H1 (cell line): ENCODE measurements at regions not wholly inside any gene's neighbourhood (a gene's known extent, or its start where the extent isn't known, plus 50 kb on each side); places are given as distances from the start of the nearest gene placed in this dataset.

ENCODE experiments used
- CTCF ChIA-PET: fragments of 300-600 bp; sonication (Branson Sonifier 250); formaldehyde crosslinking; loops from one replicate; lab custom pipeline; 2021; ENCODE audit not compliant: partially characterized antibody; lab: Charles Lee
- POLR2A ChIA-PET: fragments of 300-600 bp; sonication (Branson Sonifier 250); formaldehyde crosslinking; loops from one replicate; lab custom pipeline; 2021; ENCODE audit warnings: inconsistent platforms; ENCODE audit not compliant: partially characterized antibody; lab: Charles Lee
- DNase-seq, 2 experiments: peaks; one replicate each; pipeline versions ENCODE4 v3.0.0 to v3.0.0-alpha.2; 2010 to 2022; ENCODE audit warnings: low spot score in 2 of 2, low read depth in 1 of 2, mixed read lengths in 1 of 2
- FAIRE-seq: peaks from 2 replicates; lab custom pipeline; 2011; peaks lifted over from hg19 to GRCh38; lab: Jason Lieb, UNC
- H2AFZ ChIP-seq: 2 replicates; pipeline ENCODE4 v1.8.1; 2012; ENCODE audit warnings: low read length, inconsistent platforms
- H2AK5ac ChIP-seq: 2 replicates; pipeline ENCODE4 v1.6.1; 2013; ENCODE audit warnings: low read depth, low read length
- H2BK120ac ChIP-seq: replicated peaks from 2 replicates; pipeline ENCODE3; 2013; ENCODE audit warnings: low read depth, low read length, inconsistent platforms
- H2BK12ac ChIP-seq: 2 replicates; pipeline ENCODE4 v1.6.1; 2013; ENCODE audit warnings: low read depth, low read length
- H2BK15ac ChIP-seq: 2 replicates; pipeline ENCODE4 v1.6.1; 2013; ENCODE audit warnings: low read length
- H2BK20ac ChIP-seq: 2 replicates; pipeline ENCODE4 v1.6.1; 2013; ENCODE audit warnings: low read length
- H2BK5ac ChIP-seq: 2 replicates; pipeline ENCODE4 v1.6.1; 2013; ENCODE audit warnings: low read depth, low read length
- H3K14ac ChIP-seq: 2 replicates; pipeline ENCODE4 v1.6.1; 2013; ENCODE audit warnings: inconsistent platforms; ENCODE audit not compliant: insufficient read length
- H3K18ac ChIP-seq: 2 replicates; pipeline ENCODE4 v1.6.1; 2013; ENCODE audit warnings: low read length; ENCODE audit errors: extremely low read depth
- H3K23ac ChIP-seq: 2 replicates; pipeline ENCODE4 v1.6.1; 2013; ENCODE audit warnings: inconsistent platforms; ENCODE audit not compliant: insufficient read length
- H3K23me2 ChIP-seq: 2 replicates; pipeline ENCODE4 v1.6.1; 2013; ENCODE audit warnings: low read depth, low read length
- H3K27ac ChIP-seq: 2 replicates; pipeline ENCODE4 v1.6.1; 2011; ENCODE audit warnings: low read depth, low read length, inconsistent platforms
- H3K27me3 ChIP-seq, 4 experiments: replicated peaks in 1 of 4; 1 replicate in 1 of 4; 2 replicates in 3 of 4; pipeline versions ENCODE4 v1.6.1 to v1.8.1; 2011 to 2013; ENCODE audit warnings: low read length in 3 of 4, mild to moderate bottlenecking in 3 of 4, inconsistent platforms in 2 of 4, mixed read lengths in 2 of 4, moderate library complexity in 1 of 4; ENCODE audit not compliant: control insufficient read depth in 3 of 4, insufficient read depth in 3 of 4; ENCODE audit errors: extremely low read depth in 1 of 4
- H3K36me3 ChIP-seq, 4 experiments: 2 replicates each; pipeline versions ENCODE4 v1.6.1 to v1.8.1; 2011 to 2013; ENCODE audit warnings: mild to moderate bottlenecking in 4 of 4, low read length in 3 of 4, moderate library complexity in 2 of 4, control low read depth in 1 of 4, inconsistent platforms in 1 of 4; ENCODE audit not compliant: insufficient read depth in 4 of 4, control insufficient read depth in 2 of 4
- H3K4ac ChIP-seq: replicated peaks from 2 replicates; pipeline ENCODE3; 2013; ENCODE audit warnings: low read length, low read depth, mixed read lengths, inconsistent platforms; ENCODE audit not compliant: insufficient read length
- H3K4me1 ChIP-seq, 4 experiments: replicated peaks in 1 of 4; 1 replicate in 1 of 4; 2 replicates in 3 of 4; pipeline versions ENCODE4 v1.6.1 to v1.8.1; 2011 to 2013; ENCODE audit warnings: low read length in 3 of 4, inconsistent platforms in 2 of 4, mixed read lengths in 1 of 4; ENCODE audit not compliant: insufficient read depth in 4 of 4, control insufficient read depth in 3 of 4
- H3K4me2 ChIP-seq, 2 experiments: 2 replicates each; pipeline versions ENCODE4 v1.6.1 to v1.8.1; 2011 to 2013; ENCODE audit warnings: low read depth in 2 of 2, low read length in 2 of 2, control low read depth in 1 of 2, inconsistent platforms in 1 of 2, mild to moderate bottlenecking in 1 of 2; ENCODE audit not compliant: insufficient read depth in 1 of 2
- H3K4me3 ChIP-seq, 4 experiments: fragments of 200-600, 300-600 bp in 1 of 4; sonication (generic), shearing (Covaris generic), sonication (Bioruptor Twin) in 1 of 4; 2 replicates each; pipeline versions ENCODE4 v1.5.1 to v1.8.1; 2011 to 2016; ENCODE audit warnings: low read length in 4 of 4, low read depth in 3 of 4, control low read depth in 2 of 4, inconsistent platforms in 2 of 4, mild to moderate bottlenecking in 2 of 4, mixed read lengths in 1 of 4, moderate library complexity in 1 of 4; ENCODE audit not compliant: insufficient read depth in 2 of 4; ENCODE audit errors: extremely low read depth in 1 of 4
- H3K56ac ChIP-seq: replicated peaks from 2 replicates; pipeline ENCODE3; 2013; ENCODE audit warnings: low read depth, mild to moderate bottlenecking, mixed read lengths, low read length, inconsistent platforms; ENCODE audit not compliant: insufficient read length
- H3K79me1 ChIP-seq: 2 replicates; pipeline ENCODE4 v1.6.1; 2013; ENCODE audit warnings: low read depth, low read length, control low read depth
- H3K79me2 ChIP-seq, 2 experiments: 2 replicates each; pipeline versions ENCODE4 v1.6.1 to v1.8.1; 2012 to 2013; ENCODE audit warnings: low read length in 2 of 2, mild to moderate bottlenecking in 2 of 2, inconsistent platforms in 1 of 2; ENCODE audit not compliant: insufficient read depth in 2 of 2, control insufficient read depth in 1 of 2
- H3K9ac ChIP-seq, 4 experiments: replicated peaks in 1 of 4; 1 replicate in 1 of 4; 2 replicates in 3 of 4; pipeline versions ENCODE4 v1.6.1 to v1.8.1; 2011 to 2013; ENCODE audit warnings: low read depth in 3 of 4, low read length in 3 of 4, control low read depth in 2 of 4, mild to moderate bottlenecking in 2 of 4, moderate library complexity in 2 of 4, inconsistent platforms in 1 of 4; ENCODE audit errors: extremely low read depth in 1 of 4
- H3K9me3 ChIP-seq, 2 experiments: 2 replicates each; pipeline versions ENCODE4 v1.6.1 to v1.8.1; 2012 to 2013; ENCODE audit warnings: mild to moderate bottlenecking in 2 of 2, moderate library complexity in 2 of 2, control low read depth in 1 of 2, inconsistent platforms in 1 of 2, low read depth in 1 of 2, low read length in 1 of 2, mixed read lengths in 1 of 2; ENCODE audit not compliant: insufficient read depth in 2 of 2
- H4K20me1 ChIP-seq, 2 experiments: replicated peaks in 1 of 2; 2 replicates each; pipeline versions ENCODE3 to v1.8.1; 2011 to 2013; ENCODE audit warnings: inconsistent platforms in 2 of 2, low read length in 2 of 2, mild to moderate bottlenecking in 1 of 2; ENCODE audit not compliant: insufficient read depth in 2 of 2, control insufficient read depth in 1 of 2
- H4K5ac ChIP-seq: 2 replicates; pipeline ENCODE4 v1.6.1; 2013; ENCODE audit warnings: low read length, low read depth, mixed read lengths, inconsistent platforms; ENCODE audit not compliant: insufficient read length
- H4K8ac ChIP-seq: 2 replicates; pipeline ENCODE4 v1.8.0; 2013; ENCODE audit warnings: mild to moderate bottlenecking, moderate library complexity, low read length, inconsistent platforms; ENCODE audit not compliant: insufficient read depth; ENCODE audit errors: extremely low read depth
- H4K91ac ChIP-seq: replicated peaks from 2 replicates; pipeline ENCODE3; 2013; ENCODE audit warnings: low read length, mixed read lengths, inconsistent platforms; ENCODE audit not compliant: insufficient read length
- HDAC6 ChIP-seq: IDR thresholded peaks from one replicate; pipeline ENCODE4 v1.7.1; 2012; ENCODE audit warnings: low read depth, mild to moderate bottlenecking, inconsistent platforms, low read length, moderate library complexity
- JUN ChIP-seq: IDR thresholded peaks from 2 replicates; pipeline ENCODE4 v1.6.1; 2011; ENCODE audit warnings: low read depth, mild to moderate bottlenecking, improper control_type of control experiment, low read length
- SRF ChIP-seq: IDR thresholded peaks from 2 replicates; pipeline ENCODE4 v1.6.1; 2011; ENCODE audit warnings: mild to moderate bottlenecking, low read depth, low read length, moderate library complexity
- ZNF274 ChIP-seq: IDR thresholded peaks from 2 replicates; pipeline ENCODE4 v1.7.0; 2012; ENCODE audit warnings: low read length, borderline replicate concordance; ENCODE audit errors: extremely low read depth
- WGBS, 2 experiments: shearing (Covaris generic) in 1 of 2; methylation state at CpG; one replicate each; pipeline versions ENCODE4 v1.1.6 to v1.1.7; 2013 to 2015; ENCODE audit warnings: low lambda C conversion rate in 2 of 2, mixed read lengths in 2 of 2, inconsistent platforms in 1 of 2, low coverage in 1 of 2, missing lambda C conversion rate in 1 of 2; ENCODE audit not compliant: insufficient replicate concordance in 2 of 2, insufficient coverage in 1 of 2, insufficient read length in 1 of 2; ENCODE audit errors: extremely low coverage in 1 of 2, missing lambda C conversion rate in 1 of 2; 5-methylcytosine and 5-hydroxymethylcytosine counted together

- Histone ChIP-seq H2BK5ac (no peak overlapping the region), H2AK5ac (no peak overlapping the region), H3K4me3 (no peak overlapping the region), H4K5ac (no peak overlapping the region), H3K4me2 (no peak overlapping the region), H3K23ac (no peak overlapping the region), H3K27ac (no peak overlapping the region), H3K56ac (no peak overlapping the region), H3K9me3 (no peaks in the 10 kb centered on the region), H3K4me1 (peaks cover 0 to 14% (median 8%) of the 10 kb centered on the region in 4 experiments; a peak in 5 of 7 replicates), H3K4ac (no peak overlapping the region), H3K27me3 (no peaks in the 10 kb centered on the region), H3K36me3 (no peaks in the 10 kb centered on the region), H2AFZ (no peak overlapping the region), H3K23me2 (peaks cover 2% of the 10 kb centered on the region; the same call in 1 of the 2 replicates), H3K9ac (no peak overlapping the region), H3K14ac (no peak overlapping the region), H3K18ac (no peak overlapping the region), H2BK15ac (no peak overlapping the region), H2BK20ac (no peak overlapping the region), H2BK120ac (no peak overlapping the region), H4K91ac (no peak overlapping the region), H3K79me1 (no peaks in the 10 kb centered on the region), H2BK12ac (no peak overlapping the region), H4K8ac (no peak overlapping the region), H4K20me1 (no peaks in the 10 kb centered on the region), H3K79me2 (no peaks in the 10 kb centered on the region)
- CTCF ChIA-PET, result interaction anchor here (1.0 to 6.2 kb wide), 5 partner anchors 21 to 255 kb away, joined by 3 to 35 read pairs (median 5); no protein-coding TSS in a partner anchor
- DNase-seq (no peak), FAIRE-seq (no peak)
- POLR2A ChIA-PET, result interaction anchor here (0.9 to 1.0 kb wide), 2 partner anchors 10 to 14 kb away, joined by 3 read pairs; no protein-coding TSS in a partner anchor
- 87% methylated on average over 4 of the region's 4 CpGs; no CpG with 5 or more reads in 1 of the 2 experiments for WGBS, 2 experiments
- TF ChIP-seq JUN (no peak), HDAC6 (no peak), SRF (no peak), ZNF274 (no peak)
These were observed 52.2 kb upstream of the IGF1R start for GRCh38 chr15:98596131-98596530.
